Fibroblast of the aortic adventitia (primary cell): ENCODE measurements at regions not wholly inside any gene's neighbourhood (a gene's known extent, or its start where the extent isn't known, plus 50 kb on each side); places are given as distances from the start of the nearest gene placed in this dataset.
A peak's percentile ranks its signal among the peaks of the same experiment; 100 is the strongest.

Experiments
- DNase-seq: peaks from one replicate; pipeline ENCODE4 v3.0.0-alpha.2; 2010; ENCODE audit warnings: low read depth
- H3K4me3 ChIP-seq: 2 replicates; pipeline ENCODE4 v1.5.1; 2011; ENCODE audit warnings: low read depth, mild to moderate bottlenecking, control low read depth, low read length, moderate library complexity
- CTCF ChIP-seq: IDR thresholded peaks from 2 replicates; pipeline ENCODE4 v1.5.1; 2011; ENCODE audit warnings: mild to moderate bottlenecking, low read length, control low read depth, inconsistent platforms; ENCODE audit not compliant: insufficient read depth

GRCh38 chr2:41937921-41938708 lies 109.7 kb upstream of the PKDCC start:
- no peak for TF ChIP-seq CTCF
- H3K4me3 ChIP-seq, result no peak overlapping the region
- DNase-seq, result peak; percentile 67

GRCh38 chr2:41940060-41940744 lies 107.6 kb upstream of the PKDCC start:
- TF ChIP-seq CTCF, result no peak
- DNase-seq, result peak; percentile 28
- H3K4me3 ChIP-seq, result no peak overlapping the region

GRCh38 chr2:41940745-41941063 lies 107.1 kb upstream of the PKDCC start:
- no peak for TF ChIP-seq CTCF
- DNase-seq, result no peak

GRCh38 chr2:41941831-41942230 lies 106.0 kb upstream of the PKDCC start:
- no peak overlapping the region for H3K4me3 ChIP-seq
- no peak for DNase-seq
- TF ChIP-seq CTCF, result no peak

More at GRCh38 chr2:41940745-41941063, 107.1 kb upstream of the PKDCC start:
- H3K4me3 ChIP-seq, result no peak overlapping the region

- no peak for TF ChIP-seq CTCF
- no peak for DNase-seq
- no peak overlapping the region for H3K4me3 ChIP-seq
Measured at GRCh38 chr2:41942278-41942677, 105.5 kb upstream of the PKDCC start.

GRCh38 chr2:41943159-41943558 lies 104.7 kb upstream of the PKDCC start:
- TF ChIP-seq CTCF, result no peak
- H3K4me3 ChIP-seq, result no peak overlapping the region
- DNase-seq, result no peak
